Heart left ventricle (tissue), 4 donors: ENCODE measurements at regions not wholly inside any gene's neighbourhood (a gene's known extent, or its start where the extent isn't known, plus 50 kb on each side); places are given as distances from the start of the nearest gene placed in this dataset.

Experiments
- microRNA-seq, 4 donors: library from miRNA; unstranded; fragments of <30 nt; microRNA quantifications; one replicate each; pipeline versions ENCODE4 to v1.2.0, GENCODE V29; 2017 to 2020
- donor health status: DM: no; HTN: yes; CAD: no.
- donor health status: DM: yes; HTN: yes; CAD: no.

Small RNA genes lying in the stretch of these regions (microRNA-seq; reads per million reads assigned to microRNA genes)
- gene MIR6087, result 0.77 to 5.2 (median 1.3) reads per million in 4 donors
